ENCODE measurements at regions not wholly inside any gene's neighbourhood (a gene's known extent, or its start where the extent isn't known, plus 50 kb on each side); places are given as distances from the start of the nearest gene placed in this dataset.

DNA sequence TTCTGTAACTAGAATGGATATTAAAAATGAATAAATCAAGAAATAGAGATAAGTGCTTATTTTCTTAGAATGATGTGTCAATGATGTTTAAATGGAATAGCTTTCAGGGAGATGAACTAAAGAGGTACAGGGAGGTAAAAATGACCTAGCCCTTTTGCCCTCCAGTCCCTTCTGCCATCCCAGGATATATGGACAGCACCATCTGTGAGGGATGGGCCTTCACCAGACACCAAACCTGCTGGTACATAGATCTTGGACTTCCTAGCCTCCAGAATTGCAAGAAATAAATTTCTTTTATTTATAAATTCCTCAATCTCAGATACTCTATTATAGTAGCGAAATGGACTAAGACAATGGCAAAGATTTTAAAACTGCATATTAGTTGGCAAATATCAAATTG, 352.0 kb upstream of the THBS1 start:
- intact Hi-C loops (cut with micrococcal nuclease; ENCODE audit: unreplicated experiment) = no loop called here
- no TSS peak for BruUV-seq (replicated peaks)
- CTCF ChIA-PET = no interaction called here
- Histone ChIP-seq H3K36me3 (ENCODE audit: control insufficient read depth, insufficient read depth, low read length) (no peaks in the 10 kb centered on the region), H3K4me1 (peaks cover 7% of the 10 kb centered on the region), H3K9me3 (no peaks in the 10 kb centered on the region), H3K27me3 (replicated peaks; ENCODE audit: control insufficient read depth, insufficient read depth, low read length) (no peaks in the 10 kb centered on the region), H3K4me3 (ENCODE audit: low read depth, low read length) (no peak overlapping the region)
- peaks cover 8% of the 10 kb centered on the region for H3K4me1 Mint-ChIP-seq (ENCODE audit: low read depth, unreplicated experiment)
- TF ChIP-seq, protein P1, sequence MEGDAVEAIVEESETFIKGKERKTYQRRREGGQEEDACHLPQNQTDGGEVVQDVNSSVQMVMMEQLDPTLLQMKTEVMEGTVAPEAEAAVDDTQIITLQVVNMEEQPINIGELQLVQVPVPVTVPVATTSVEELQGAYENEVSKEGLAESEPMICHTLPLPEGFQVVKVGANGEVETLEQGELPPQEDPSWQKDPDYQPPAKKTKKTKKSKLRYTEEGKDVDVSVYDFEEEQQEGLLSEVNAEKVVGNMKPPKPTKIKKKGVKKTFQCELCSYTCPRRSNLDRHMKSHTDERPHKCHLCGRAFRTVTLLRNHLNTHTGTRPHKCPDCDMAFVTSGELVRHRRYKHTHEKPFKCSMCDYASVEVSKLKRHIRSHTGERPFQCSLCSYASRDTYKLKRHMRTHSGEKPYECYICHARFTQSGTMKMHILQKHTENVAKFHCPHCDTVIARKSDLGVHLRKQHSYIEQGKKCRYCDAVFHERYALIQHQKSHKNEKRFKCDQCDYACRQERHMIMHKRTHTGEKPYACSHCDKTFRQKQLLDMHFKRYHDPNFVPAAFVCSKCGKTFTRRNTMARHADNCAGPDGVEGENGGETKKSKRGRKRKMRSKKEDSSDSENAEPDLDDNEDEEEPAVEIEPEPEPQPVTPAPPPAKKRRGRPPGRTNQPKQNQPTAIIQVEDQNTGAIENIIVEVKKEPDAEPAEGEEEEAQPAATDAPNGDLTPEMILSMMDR (IDR thresholded peaks at IDR 0.05; ENCODE audit: insufficient read depth in 1 of 2, low read depth in 1 of 2, low read length in 1 of 2, severe bottlenecking in 1 of 2, unreplicated experiment in 1 of 2) = no peak
- no peak overlapping the region for H3K4me3 Mint-ChIP-seq (ENCODE audit: unreplicated experiment)
- POLR2A ChIA-PET = no interaction called here
- H3K36me3 Mint-ChIP-seq (ENCODE audit: insufficient read depth, unreplicated experiment) = no peaks in the 10 kb centered on the region
- no peak overlapping the region for H3K27ac Mint-ChIP-seq (ENCODE audit: unreplicated experiment)
- no peaks in the 10 kb centered on the region for H3K9me3 Mint-ChIP-seq (ENCODE audit: unreplicated experiment)
- DNase-seq = no peak
- no peaks in the 10 kb centered on the region for H3K27me3 Mint-ChIP-seq (ENCODE audit: insufficient read depth, unreplicated experiment)

GRCh38 chr15:39230205-39230907, 350.5 kb upstream of the THBS1 start:
- intact Hi-C loops (cut with micrococcal nuclease; ENCODE audit: unreplicated experiment) = no loop called here
- no TSS peak for BruUV-seq (replicated peaks)
- H3K4me3 ChIP-seq (ENCODE audit: low read depth, low read length) = no peak overlapping the region
- H3K4me3 Mint-ChIP-seq (ENCODE audit: unreplicated experiment) = no peak overlapping the region
- H3K9me3 Mint-ChIP-seq (ENCODE audit: unreplicated experiment) = no peaks in the 10 kb centered on the region
- H3K4me1 Mint-ChIP-seq (ENCODE audit: low read depth, unreplicated experiment) = peaks cover 8% of the 10 kb centered on the region
- TF ChIP-seq, protein P1 (IDR thresholded peaks at IDR 0.05; ENCODE audit: insufficient read depth in 1 of 2, low read depth in 1 of 2, low read length in 1 of 2, severe bottlenecking in 1 of 2, unreplicated experiment in 1 of 2) = no peak
- H3K27me3 Mint-ChIP-seq (ENCODE audit: insufficient read depth, unreplicated experiment) = no peaks in the 10 kb centered on the region
- H3K4me1 ChIP-seq = peaks cover 7% of the 10 kb centered on the region
- no peaks in the 10 kb centered on the region for H3K36me3 Mint-ChIP-seq (ENCODE audit: insufficient read depth, unreplicated experiment)
- H3K27me3 ChIP-seq (replicated peaks; ENCODE audit: control insufficient read depth, insufficient read depth, low read length) = no peaks in the 10 kb centered on the region
- ChIA-PET POLR2A (interaction anchor here (0.7 kb wide), 1 partner anchor 1061 kb away, joined by 3 read pairs; no protein-coding TSS in a partner anchor), CTCF (no interaction called here)
- no peaks in the 10 kb centered on the region for H3K36me3 ChIP-seq (ENCODE audit: control insufficient read depth, insufficient read depth, low read length)
- H3K9me3 ChIP-seq = no peaks in the 10 kb centered on the region
- no peak for DNase-seq
- H3K27ac Mint-ChIP-seq (ENCODE audit: unreplicated experiment) = no peak overlapping the region

- no peaks in the 10 kb centered on the region for H3K27me3 ChIP-seq (replicated peaks; ENCODE audit: control insufficient read depth, insufficient read depth, low read length)
- BruUV-seq (replicated peaks) = no TSS peak
- H3K27me3 Mint-ChIP-seq (ENCODE audit: insufficient read depth, unreplicated experiment) = no peaks in the 10 kb centered on the region
- peaks cover 7% of the 10 kb centered on the region for H3K4me1 ChIP-seq
- peaks cover 8% of the 10 kb centered on the region for H3K4me1 Mint-ChIP-seq (ENCODE audit: low read depth, unreplicated experiment)
- H3K27ac Mint-ChIP-seq (ENCODE audit: unreplicated experiment) = no peak overlapping the region
- no peaks in the 10 kb centered on the region for H3K36me3 Mint-ChIP-seq (ENCODE audit: insufficient read depth, unreplicated experiment)
- intact Hi-C loops (cut with micrococcal nuclease; ENCODE audit: unreplicated experiment) = no loop called here
- CTCF ChIA-PET = no interaction called here
- H3K9me3 ChIP-seq = no peaks in the 10 kb centered on the region
- no peak overlapping the region for H3K4me3 ChIP-seq (ENCODE audit: low read depth, low read length)
- no peak for DNase-seq
- no peaks in the 10 kb centered on the region for H3K9me3 Mint-ChIP-seq (ENCODE audit: unreplicated experiment)
- H3K36me3 ChIP-seq (ENCODE audit: control insufficient read depth, insufficient read depth, low read length) = no peaks in the 10 kb centered on the region
- H3K4me3 Mint-ChIP-seq (ENCODE audit: unreplicated experiment) = no peak overlapping the region
- POLR2A ChIA-PET = no interaction called here
- TF ChIP-seq, protein P1 (IDR thresholded peaks at IDR 0.05; ENCODE audit: insufficient read depth in 1 of 2, low read depth in 1 of 2, low read length in 1 of 2, severe bottlenecking in 1 of 2, unreplicated experiment in 1 of 2) = no peak
Observed at GRCh38 chr15:39230908-39231285, 350.0 kb upstream of the THBS1 start.

Measured in Caco-2 (cell line).